Activated CD4-positive, alpha-beta memory T cell treated with anti-CD3 and anti-CD28 coated beads, Interleukin-2, amount 10 ng/mL, durations not matched to agents 7 days and 5 days (primary cell): ENCODE measurements at regions not wholly inside any gene's neighbourhood (a gene's known extent, or its start where the extent isn't known, plus 50 kb on each side); places are given as distances from the start of the nearest gene placed in this dataset.
"Not testable (repeated sequence)": the region's sequence is repeated elsewhere in the genome, so short reads cannot be mapped to it uniquely, and the experiment has no call there.

ENCODE experiments used
- CTCF ChIA-PET: fragments of 350-600 bp; sonication (Branson Sonifier 250); formaldehyde crosslinking; loops from one replicate; lab custom pipeline; 2021; ENCODE audit warnings: antibody characterized with exemption, inconsistent platforms; lab: Charles Lee
- POLR2A ChIA-PET: fragments of 350-600 bp; sonication (Branson Sonifier 250); formaldehyde crosslinking; loops from one replicate; lab custom pipeline; 2021; ENCODE audit warnings: antibody characterized with exemption; lab: Charles Lee
- DNase-seq: peaks from one replicate; pipeline ENCODE4 v3.0.0-alpha.2; 2020
- H3K27ac Mint-ChIP-seq: one replicate; pipeline ENCODE4 v1.8.0; 2021; ENCODE audit warnings: mild to moderate bottlenecking, mixed read lengths
- H3K27me3 Mint-ChIP-seq: one replicate; pipeline ENCODE4 v1.8.0; 2021; ENCODE audit warnings: mixed read lengths
- H3K36me3 Mint-ChIP-seq: one replicate; pipeline ENCODE4 v1.8.0; 2021; ENCODE audit warnings: low read depth, mixed read lengths
- H3K4me1 Mint-ChIP-seq: one replicate; pipeline ENCODE4 v1.8.0; 2021; ENCODE audit warnings: mixed read lengths
- H3K4me3 Mint-ChIP-seq: one replicate; pipeline ENCODE4 v1.8.0; 2021; ENCODE audit warnings: mild to moderate bottlenecking, mixed read lengths
- H3K9me3 Mint-ChIP-seq: one replicate; pipeline ENCODE4 v1.8.0; 2021; ENCODE audit warnings: mixed read lengths

DNA sequence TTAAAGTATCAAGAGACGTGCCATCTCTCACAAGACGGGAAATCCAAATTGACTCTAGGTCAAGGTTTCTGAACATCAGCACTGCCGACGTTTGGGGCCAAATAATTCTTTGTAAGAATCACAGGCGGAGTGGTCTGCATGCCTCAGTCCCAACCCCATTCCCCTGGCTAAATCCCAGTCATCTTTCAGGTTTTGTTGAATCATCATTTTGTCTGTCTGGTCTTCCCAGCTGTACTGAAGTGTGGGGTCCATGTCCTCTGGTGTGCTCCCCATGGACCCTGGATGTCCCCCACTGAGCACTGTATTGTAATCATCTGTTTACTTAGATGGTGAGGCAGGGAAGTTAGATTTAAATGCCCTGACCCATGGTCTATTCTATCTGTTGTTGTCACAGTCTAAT is 103.6 kb upstream of the GALNT18 start:
- H3K9me3 Mint-ChIP-seq = no peaks in the 10 kb centered on the region

DNA sequence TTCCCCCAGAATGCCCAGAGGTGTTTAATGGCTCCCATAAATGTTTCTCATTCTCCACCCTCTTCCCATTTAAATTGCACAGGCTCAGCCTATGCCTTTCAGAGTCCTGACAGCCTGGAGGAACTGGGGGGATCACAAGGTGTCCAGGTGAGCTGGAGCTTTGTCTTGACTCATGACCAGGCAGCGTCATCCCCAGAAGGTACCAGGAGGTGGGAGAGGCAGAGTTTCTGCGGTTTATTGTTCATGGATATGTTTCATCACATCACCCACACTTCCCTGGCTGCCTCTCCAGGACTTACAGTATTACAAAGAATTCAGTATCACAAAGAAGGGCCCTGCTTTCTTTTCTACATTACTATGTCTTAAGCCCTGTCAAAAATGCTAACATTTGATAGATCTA is 103.2 kb upstream of the GALNT18 start:
- ChIA-PET POLR2A (no interaction called here), CTCF (no interaction called here)
- Mint-ChIP-seq H3K4me1 (no peaks in the 10 kb centered on the region), H3K27ac (no peak overlapping the region), H3K9me3 (no peaks in the 10 kb centered on the region), H3K4me3 (no peak overlapping the region), H3K36me3 (no peaks in the 10 kb centered on the region), H3K27me3 (peaks cover 11% of the 10 kb centered on the region)
- DNase-seq = no peak

More for the DNA sequence above, 103.6 kb upstream of the GALNT18 start:
- Mint-ChIP-seq H3K36me3 (no peaks in the 10 kb centered on the region), H3K4me1 (no peaks in the 10 kb centered on the region), H3K27ac (no peak overlapping the region), H3K4me3 (no peak overlapping the region), H3K27me3 (peaks cover 11% of the 10 kb centered on the region)
- CTCF ChIA-PET = no interaction called here
- no peak for DNase-seq
- POLR2A ChIA-PET = no interaction called here

DNA sequence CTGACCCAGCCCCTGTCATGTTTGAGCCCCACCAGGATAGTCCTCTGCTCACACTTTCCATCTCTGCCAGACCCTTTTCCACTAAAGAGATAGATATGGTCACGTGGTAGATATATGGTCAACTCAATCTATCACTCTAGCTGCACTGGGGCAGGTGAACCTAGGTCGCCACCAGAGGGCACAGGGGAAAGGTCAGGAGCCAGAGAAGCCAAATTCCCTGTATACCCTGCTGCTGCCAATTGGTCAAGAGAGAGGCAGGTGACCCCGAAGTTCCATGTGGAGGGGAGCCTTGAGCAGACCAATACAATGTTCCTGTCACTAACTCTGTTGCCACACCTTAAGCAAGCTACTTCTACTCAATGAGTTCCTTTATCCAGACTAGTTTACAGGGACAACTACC is 101.1 kb upstream of the GALNT18 start:
- CTCF ChIA-PET = no interaction called here

DNA sequence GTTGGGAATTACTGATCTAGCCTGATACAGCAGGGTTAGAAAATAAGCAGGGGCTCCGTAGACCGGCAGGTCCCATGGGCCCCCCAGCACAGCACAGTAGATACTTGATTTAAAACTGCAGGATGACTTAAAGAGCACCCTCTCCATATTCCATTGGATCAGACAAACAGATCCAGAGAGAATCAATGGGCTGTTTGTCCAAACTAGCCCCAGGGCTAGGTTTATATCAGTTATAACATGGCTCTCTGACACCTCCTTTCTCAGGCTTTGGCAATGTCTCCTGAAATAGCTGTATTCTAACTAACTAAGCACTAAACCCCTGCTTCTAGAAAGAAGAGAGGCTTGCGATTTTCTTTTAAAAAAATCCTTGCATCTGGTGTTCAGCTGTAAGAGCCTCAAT is 100.4 kb upstream of the GALNT18 start:
- Mint-ChIP-seq H3K36me3 (no peaks in the 10 kb centered on the region), H3K4me3 (no peak overlapping the region), H3K27ac (no peak overlapping the region), H3K9me3 (no peaks in the 10 kb centered on the region), H3K27me3 (peaks cover 14% of the 10 kb centered on the region), H3K4me1 (no peaks in the 10 kb centered on the region)
- ChIA-PET POLR2A (no interaction called here), CTCF (no interaction called here)
- DNase-seq = no peak

More for the DNA sequence above, 101.1 kb upstream of the GALNT18 start:
- H3K4me3 Mint-ChIP-seq = no peak overlapping the region
- no peaks in the 10 kb centered on the region for H3K4me1 Mint-ChIP-seq
- POLR2A ChIA-PET = no interaction called here
- no peak overlapping the region for H3K27ac Mint-ChIP-seq
- H3K27me3 Mint-ChIP-seq = peaks cover 16% of the 10 kb centered on the region
- no peaks in the 10 kb centered on the region for H3K9me3 Mint-ChIP-seq
- no peaks in the 10 kb centered on the region for H3K36me3 Mint-ChIP-seq
- DNase-seq = no peak

DNA sequence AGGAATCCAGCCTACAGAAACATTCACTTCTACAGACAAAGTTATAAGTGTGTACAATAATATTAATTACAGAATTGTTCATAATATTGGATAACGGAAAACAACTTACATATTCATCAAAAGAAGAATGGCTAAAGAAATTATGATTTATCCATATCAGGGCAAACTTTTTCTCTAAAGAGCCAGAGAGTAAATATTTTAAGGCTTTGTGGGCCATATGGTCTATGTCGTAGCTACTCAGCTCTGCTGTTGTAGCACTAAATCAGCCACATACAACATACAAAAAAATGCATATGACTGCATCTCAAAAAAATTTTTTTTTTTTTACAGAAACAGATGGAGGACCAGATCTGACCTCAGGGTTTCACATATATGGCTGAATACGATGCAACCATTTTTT is 96.7 kb upstream of the GALNT18 start:
- ChIA-PET CTCF (no interaction called here), POLR2A (no interaction called here)
- H3K4me1 Mint-ChIP-seq = no peaks in the 10 kb centered on the region
- no peaks in the 10 kb centered on the region for H3K36me3 Mint-ChIP-seq
- peaks cover 16% of the 10 kb centered on the region for H3K27me3 Mint-ChIP-seq
- no peak overlapping the region for H3K27ac Mint-ChIP-seq
- peaks cover 6% of the 10 kb centered on the region for H3K9me3 Mint-ChIP-seq
- DNase-seq = no peak
- no peak overlapping the region for H3K4me3 Mint-ChIP-seq

DNA sequence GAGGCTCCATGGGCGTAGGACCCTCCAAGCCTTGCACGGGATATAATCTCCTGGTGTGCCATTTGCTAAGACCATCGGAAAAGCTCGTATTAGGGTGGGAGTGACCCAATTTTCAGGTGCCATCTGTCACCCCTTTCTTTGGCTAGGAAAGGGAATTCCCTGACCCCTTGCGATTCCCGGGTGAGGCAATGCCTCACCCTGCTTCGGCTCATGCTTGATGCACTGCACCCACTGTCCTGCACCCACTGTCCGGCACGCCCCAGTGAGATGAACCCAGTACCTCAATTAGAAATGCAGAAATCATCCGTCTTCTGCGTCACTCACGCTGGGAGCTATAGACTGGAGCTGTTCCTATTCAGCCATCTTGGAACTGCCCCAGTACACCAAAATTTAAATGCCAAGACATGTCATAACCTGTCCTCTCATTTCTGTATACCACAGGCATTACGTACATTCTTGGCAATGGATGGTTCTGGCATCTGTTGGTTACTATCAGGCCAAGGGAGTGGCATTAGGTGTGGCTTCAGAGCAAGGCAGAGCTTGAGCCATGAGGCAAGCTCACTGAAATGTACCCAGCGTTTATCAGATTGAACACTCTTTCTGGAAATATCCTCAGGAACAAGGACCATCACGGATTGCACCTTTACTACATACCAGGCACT is 95.4 kb upstream of the GALNT18 start:
- ChIA-PET CTCF (no interaction called here), POLR2A (no interaction called here)
- Mint-ChIP-seq H3K9me3 (peaks cover 6% of the 10 kb centered on the region), H3K4me3 (no peak overlapping the region), H3K36me3 (no peaks in the 10 kb centered on the region), H3K27ac (no peak overlapping the region), H3K27me3 (peaks cover 12% of the 10 kb centered on the region), H3K4me1 (no peaks in the 10 kb centered on the region)
- no peak for DNase-seq

DNA sequence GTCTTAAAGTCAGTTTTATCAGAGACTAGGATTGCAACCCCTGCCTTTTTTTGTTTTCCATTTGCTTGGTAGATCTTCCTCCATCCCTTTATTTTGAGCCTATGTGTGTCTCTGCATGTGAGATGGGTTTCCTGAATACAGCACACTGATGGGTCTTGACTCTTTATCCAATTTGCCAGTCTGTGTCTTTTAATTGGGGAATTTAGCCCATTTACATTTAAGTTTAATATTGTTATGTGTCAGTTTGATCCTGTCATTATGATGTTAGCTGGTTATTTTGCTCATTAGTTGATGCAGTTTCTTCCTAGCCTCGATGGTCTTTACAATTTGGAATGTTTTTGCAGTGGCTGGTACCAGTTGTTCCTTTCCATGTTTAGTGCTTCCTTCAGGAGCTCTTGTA is 93.3 kb upstream of the GALNT18 start:
- H3K4me3 Mint-ChIP-seq, H3K9me3 Mint-ChIP-seq, DNase-seq, H3K36me3 Mint-ChIP-seq, CTCF ChIA-PET, H3K27ac Mint-ChIP-seq, H3K4me1 Mint-ChIP-seq, POLR2A ChIA-PET: not testable (repeated sequence)
- H3K27me3 Mint-ChIP-seq = peaks cover 10% of the 10 kb centered on the region

GRCh38 chr11:11710556-11710955 is 88.8 kb upstream of the GALNT18 start:
- H3K36me3 Mint-ChIP-seq = no peaks in the 10 kb centered on the region
- CTCF ChIA-PET = no interaction called here
- H3K4me1 Mint-ChIP-seq = no peaks in the 10 kb centered on the region
- H3K27ac Mint-ChIP-seq = no peak overlapping the region
- H3K27me3 Mint-ChIP-seq = peaks cover 11% of the 10 kb centered on the region
- DNase-seq = no peak
- peaks cover 1% of the 10 kb centered on the region for H3K9me3 Mint-ChIP-seq
- no peak overlapping the region for H3K4me3 Mint-ChIP-seq
- POLR2A ChIA-PET = no interaction called here

- peaks cover 9% of the 10 kb centered on the region for H3K27me3 Mint-ChIP-seq
- H3K27ac Mint-ChIP-seq = no peak overlapping the region
- no peak overlapping the region for H3K4me3 Mint-ChIP-seq
- H3K36me3 Mint-ChIP-seq = no peaks in the 10 kb centered on the region
- no peaks in the 10 kb centered on the region for H3K9me3 Mint-ChIP-seq
- no peaks in the 10 kb centered on the region for H3K4me1 Mint-ChIP-seq
- ChIA-PET CTCF (no interaction called here), POLR2A (no interaction called here)
- no peak for DNase-seq
These were observed 87.8 kb upstream of the GALNT18 start for GRCh38 chr11:11709447-11710239.

DNA sequence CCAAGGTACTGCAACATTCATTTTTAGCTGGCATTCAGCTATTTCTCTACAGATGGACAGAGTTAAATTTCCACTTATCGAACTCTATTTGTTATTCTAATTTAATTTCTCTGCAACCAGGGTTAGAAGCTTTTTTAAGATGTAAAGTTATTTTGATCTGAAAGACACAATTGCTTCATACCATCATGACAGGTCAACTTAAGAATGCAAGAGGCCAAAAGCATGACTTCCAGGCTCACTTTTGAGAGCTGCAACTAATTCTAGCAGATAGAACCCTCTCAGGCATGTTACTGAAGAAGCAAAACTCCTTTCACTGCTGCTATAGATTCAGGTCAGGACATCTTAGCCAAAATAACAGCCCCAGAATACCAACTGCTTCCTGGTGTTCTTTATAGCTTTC is 86.5 kb upstream of the GALNT18 start:
- H3K4me3 Mint-ChIP-seq = no peak overlapping the region
- peaks cover 11% of the 10 kb centered on the region for H3K27me3 Mint-ChIP-seq
- H3K9me3 Mint-ChIP-seq = no peaks in the 10 kb centered on the region
- CTCF ChIA-PET = no interaction called here
- no peaks in the 10 kb centered on the region for H3K36me3 Mint-ChIP-seq
- H3K4me1 Mint-ChIP-seq = no peaks in the 10 kb centered on the region
- POLR2A ChIA-PET = no interaction called here
- no peak for DNase-seq
- H3K27ac Mint-ChIP-seq = no peak overlapping the region

DNA sequence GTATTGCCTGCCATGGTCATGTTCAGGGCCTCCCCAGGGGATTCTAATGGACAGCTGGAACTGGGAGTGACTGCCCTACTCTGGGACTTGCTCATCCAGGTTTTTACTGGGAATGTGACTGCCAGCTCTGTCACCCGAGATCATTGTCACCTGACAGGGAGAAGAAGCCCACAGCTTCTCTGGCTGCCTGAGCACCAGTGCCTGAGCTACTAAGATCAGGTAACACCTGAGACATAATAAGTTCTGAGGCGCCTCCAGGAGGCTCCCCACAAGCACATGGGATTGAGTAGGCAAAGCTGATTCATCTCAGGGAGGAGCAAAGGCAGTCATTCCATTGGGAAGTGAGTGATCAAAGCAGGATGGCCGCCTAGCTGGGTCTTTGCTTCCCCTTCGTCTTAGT is 84.2 kb upstream of the GALNT18 start:
- no peaks in the 10 kb centered on the region for H3K9me3 Mint-ChIP-seq
- no peaks in the 10 kb centered on the region for H3K36me3 Mint-ChIP-seq
- ChIA-PET CTCF (interaction anchor here (0.6 kb wide), 1 partner anchor 148 kb away, joined by 4 read pairs; no protein-coding TSS in a partner anchor), POLR2A (no interaction called here)
- H3K4me1 Mint-ChIP-seq = no peaks in the 10 kb centered on the region
- no peak overlapping the region for H3K27ac Mint-ChIP-seq
- DNase-seq = no peak
- peaks cover 12% of the 10 kb centered on the region for H3K27me3 Mint-ChIP-seq
- H3K4me3 Mint-ChIP-seq = no peak overlapping the region

- CTCF ChIA-PET = no interaction called here
- H3K27ac Mint-ChIP-seq = no peak overlapping the region
- no peaks in the 10 kb centered on the region for H3K4me1 Mint-ChIP-seq
- no peaks in the 10 kb centered on the region for H3K9me3 Mint-ChIP-seq
- no peaks in the 10 kb centered on the region for H3K36me3 Mint-ChIP-seq
- POLR2A ChIA-PET = no interaction called here
- no peak for DNase-seq
- H3K27me3 Mint-ChIP-seq = peaks cover 14% of the 10 kb centered on the region
- H3K4me3 Mint-ChIP-seq = no peak overlapping the region
These were observed 82.1 kb upstream of the GALNT18 start for GRCh38 chr11:11703885-11704284.

- H3K36me3 Mint-ChIP-seq = no peaks in the 10 kb centered on the region
- no peaks in the 10 kb centered on the region for H3K9me3 Mint-ChIP-seq
- CTCF ChIA-PET = no interaction called here
- H3K27me3 Mint-ChIP-seq = peaks cover 12% of the 10 kb centered on the region
- H3K4me3 Mint-ChIP-seq = no peak overlapping the region
- POLR2A ChIA-PET = no interaction called here
- H3K4me1 Mint-ChIP-seq = no peaks in the 10 kb centered on the region
- no peak overlapping the region for H3K27ac Mint-ChIP-seq
- no peak for DNase-seq
These were observed 79.3 kb upstream of the GALNT18 start for GRCh38 chr11:11701070-11701469.

GRCh38 chr11:11697796-11698195 is 76.0 kb upstream of the GALNT18 start:
- Mint-ChIP-seq H3K27me3 (peaks cover 19% of the 10 kb centered on the region), H3K27ac (no peak overlapping the region), H3K9me3 (no peaks in the 10 kb centered on the region), H3K4me3 (no peak overlapping the region), H3K36me3 (no peaks in the 10 kb centered on the region), H3K4me1 (no peaks in the 10 kb centered on the region)
- no peak for DNase-seq
- POLR2A ChIA-PET = no interaction called here
- CTCF ChIA-PET = no interaction called here
